ENCODE measurements at regions not wholly inside any gene's neighbourhood (a gene's known extent, or its start where the extent isn't known, plus 50 kb on each side); places are given as distances from the start of the nearest gene placed in this dataset.
"Not testable (repeated sequence)": the region's sequence is repeated elsewhere in the genome, so short reads cannot be mapped to it uniquely, and the experiment has no call there.

DNA sequence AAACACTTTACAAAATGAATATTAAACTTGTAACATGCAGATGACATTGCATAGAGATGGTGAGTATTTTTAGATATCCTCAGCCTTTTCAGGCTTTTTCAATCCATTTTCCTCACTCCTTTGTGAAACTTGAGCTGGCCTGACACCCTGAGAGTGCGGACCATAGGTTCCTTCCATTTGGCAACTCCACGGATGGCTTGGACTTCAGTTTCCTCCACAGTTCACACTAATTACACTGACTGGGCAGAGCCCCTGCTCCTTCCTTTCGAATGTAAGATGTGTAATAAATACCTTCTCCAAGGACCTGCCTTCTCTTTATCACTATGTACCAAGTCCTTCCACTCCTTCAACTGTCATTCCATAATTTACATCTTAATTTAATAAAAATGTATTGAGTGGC is 141.7 kb upstream of the LRIG1 start:
- no peak overlapping the region for H3K4me3 ChIP-seq (ENCODE audit: low read length)
- TF ChIP-seq, protein P1, sequence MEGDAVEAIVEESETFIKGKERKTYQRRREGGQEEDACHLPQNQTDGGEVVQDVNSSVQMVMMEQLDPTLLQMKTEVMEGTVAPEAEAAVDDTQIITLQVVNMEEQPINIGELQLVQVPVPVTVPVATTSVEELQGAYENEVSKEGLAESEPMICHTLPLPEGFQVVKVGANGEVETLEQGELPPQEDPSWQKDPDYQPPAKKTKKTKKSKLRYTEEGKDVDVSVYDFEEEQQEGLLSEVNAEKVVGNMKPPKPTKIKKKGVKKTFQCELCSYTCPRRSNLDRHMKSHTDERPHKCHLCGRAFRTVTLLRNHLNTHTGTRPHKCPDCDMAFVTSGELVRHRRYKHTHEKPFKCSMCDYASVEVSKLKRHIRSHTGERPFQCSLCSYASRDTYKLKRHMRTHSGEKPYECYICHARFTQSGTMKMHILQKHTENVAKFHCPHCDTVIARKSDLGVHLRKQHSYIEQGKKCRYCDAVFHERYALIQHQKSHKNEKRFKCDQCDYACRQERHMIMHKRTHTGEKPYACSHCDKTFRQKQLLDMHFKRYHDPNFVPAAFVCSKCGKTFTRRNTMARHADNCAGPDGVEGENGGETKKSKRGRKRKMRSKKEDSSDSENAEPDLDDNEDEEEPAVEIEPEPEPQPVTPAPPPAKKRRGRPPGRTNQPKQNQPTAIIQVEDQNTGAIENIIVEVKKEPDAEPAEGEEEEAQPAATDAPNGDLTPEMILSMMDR (IDR thresholded peaks at IDR 0.05; ENCODE audit: insufficient read depth, low read depth, low read length, missing control alignments), result no peak
- no peak for DNase-seq (ENCODE audit: low read depth)

DNA sequence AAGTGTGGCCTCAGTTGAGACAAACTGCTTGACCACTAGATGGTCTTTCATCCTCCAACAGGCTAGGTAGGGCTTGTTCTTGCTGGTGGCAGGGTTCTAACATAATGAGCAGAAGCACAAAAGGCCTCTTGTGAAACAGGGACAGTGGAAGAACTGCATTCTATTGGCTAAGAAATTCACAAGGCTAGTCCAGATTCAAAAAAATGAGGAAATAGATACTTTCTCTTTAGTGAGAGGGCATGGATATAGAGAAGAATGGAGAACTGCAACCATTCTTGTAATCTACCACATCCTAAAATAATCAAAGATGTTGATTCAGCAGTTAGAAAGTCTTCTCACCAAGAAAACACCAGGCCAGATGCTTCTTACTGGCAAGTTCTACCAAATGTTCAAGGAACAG is 143.7 kb upstream of the LRIG1 start:
- TF ChIP-seq, protein P1 (IDR thresholded peaks at IDR 0.05; ENCODE audit: insufficient read depth, low read depth, low read length, missing control alignments), result no peak
- DNase-seq (ENCODE audit: low read depth), result no peak
- H3K4me3 ChIP-seq (ENCODE audit: low read length), result no peak overlapping the region

DNA sequence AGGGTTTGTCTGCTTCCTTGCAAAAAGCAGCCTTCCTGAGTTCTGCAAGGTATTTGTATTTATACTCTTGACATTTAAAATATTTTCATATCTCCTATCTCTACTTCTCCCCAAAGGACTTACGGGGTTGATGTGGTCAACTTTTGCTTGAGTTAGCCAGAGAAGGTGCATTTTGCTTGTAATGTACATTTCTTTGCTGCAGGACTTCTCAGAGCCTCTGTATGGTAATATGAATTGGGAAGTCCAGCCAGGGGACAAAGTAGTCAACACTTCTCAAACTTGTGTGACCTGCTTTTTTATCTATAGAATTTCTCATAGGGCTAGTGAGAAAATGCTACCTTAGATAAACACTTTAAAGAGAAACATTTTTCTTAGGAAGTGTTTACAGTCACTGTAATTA is 148.2 kb upstream of the LRIG1 start:
- no peak overlapping the region for H3K4me3 ChIP-seq (ENCODE audit: low read length)
- no peak for DNase-seq (ENCODE audit: low read depth)
- TF ChIP-seq, protein P1 (IDR thresholded peaks at IDR 0.05; ENCODE audit: insufficient read depth, low read depth, low read length, missing control alignments), result no peak

DNA sequence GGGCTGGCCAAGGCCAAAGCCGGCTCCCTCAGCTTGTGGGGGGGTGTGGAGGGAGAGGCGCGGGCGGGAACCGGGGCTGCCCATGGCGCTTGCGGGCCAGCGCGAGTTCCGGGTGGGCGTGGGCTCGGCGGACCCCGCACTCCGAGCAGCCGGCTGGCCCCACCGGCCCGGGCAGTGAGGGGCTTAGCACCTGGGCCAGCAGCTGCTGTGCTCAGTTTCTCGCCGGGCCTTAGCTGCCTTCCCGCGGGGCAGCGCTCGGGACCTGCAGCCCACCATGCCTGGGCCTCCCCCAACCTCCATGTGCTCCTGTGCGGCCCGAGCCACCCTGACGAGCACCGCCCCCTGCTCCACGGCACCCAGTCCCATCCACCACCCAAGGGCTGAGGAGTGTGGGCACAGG is 150.7 kb upstream of the LRIG1 start:
- not testable (repeated sequence) for DNase-seq (ENCODE audit: low read depth)

DNA sequence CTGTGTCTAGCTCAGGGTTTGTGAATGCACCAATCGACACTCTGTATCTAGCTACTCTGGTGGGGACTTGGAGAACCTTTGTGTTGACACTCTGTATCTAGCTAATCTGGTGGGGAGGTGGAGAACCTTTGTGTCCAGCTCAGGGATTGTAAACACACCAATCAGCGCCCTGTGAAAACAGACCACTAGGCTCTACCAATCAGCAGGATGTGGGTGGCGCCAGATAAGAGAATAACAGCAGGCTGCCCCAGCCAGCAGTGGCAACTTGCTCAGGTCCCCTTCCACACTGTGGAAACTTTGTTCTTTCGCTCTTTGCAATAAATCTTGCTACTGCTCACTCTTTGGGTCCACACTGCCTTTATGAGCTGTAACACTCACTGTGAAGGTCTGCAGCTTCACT is 151.3 kb upstream of the LRIG1 start:
- H3K4me3 ChIP-seq (ENCODE audit: low read length); DNase-seq (ENCODE audit: low read depth): not testable (repeated sequence)

More for the DNA sequence above, 150.7 kb upstream of the LRIG1 start:
- H3K4me3 ChIP-seq (ENCODE audit: low read length), result not testable (repeated sequence)

DNA sequence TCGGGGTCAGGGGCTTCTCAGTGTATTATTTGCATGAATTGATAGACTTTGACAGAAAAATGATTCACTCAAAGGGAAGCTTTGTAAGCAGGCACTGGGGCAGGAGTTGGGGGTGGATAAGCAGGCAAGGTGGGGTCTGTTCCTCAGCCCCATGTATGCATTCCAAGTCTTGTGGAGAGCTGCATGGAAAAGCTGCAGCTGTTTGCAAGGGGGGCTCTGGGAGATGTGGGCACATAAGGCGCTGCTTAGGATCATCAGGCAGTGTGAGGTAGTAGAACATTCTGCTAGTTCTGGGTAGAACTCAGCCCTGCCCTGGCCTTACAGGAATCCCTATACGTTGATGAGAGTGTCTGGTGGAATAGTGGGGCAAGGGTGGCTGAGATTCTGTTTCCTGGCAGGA is 154.2 kb upstream of the LRIG1 start:
- DNase-seq (ENCODE audit: low read depth), result no peak
- H3K4me3 ChIP-seq (ENCODE audit: low read length), result no peak overlapping the region
- TF ChIP-seq, protein P1 (IDR thresholded peaks at IDR 0.05; ENCODE audit: insufficient read depth, low read depth, low read length, missing control alignments), result no peak

DNA sequence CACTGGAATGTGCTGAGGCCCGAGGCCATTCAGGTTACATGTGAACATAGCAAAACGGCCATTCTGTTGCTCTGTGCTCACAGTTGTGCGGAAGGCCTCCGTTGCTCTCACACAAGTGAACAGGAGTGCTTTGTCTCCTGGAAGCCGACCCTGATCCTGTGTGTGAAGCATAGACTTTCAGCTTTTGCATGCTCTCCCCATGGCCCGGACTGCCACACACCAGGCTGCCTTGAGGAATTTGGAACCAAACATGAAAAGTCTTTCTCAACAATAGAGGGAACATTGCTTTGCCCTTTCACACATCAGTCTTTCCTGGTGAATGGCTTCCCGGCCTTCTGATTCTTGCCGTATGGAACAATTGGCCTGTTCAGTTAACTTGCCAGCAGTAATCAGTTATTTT is 154.8 kb upstream of the LRIG1 start:
- DNase-seq (ENCODE audit: low read depth), result no peak
- H3K4me3 ChIP-seq (ENCODE audit: low read length), result no peak overlapping the region
- TF ChIP-seq, protein P1 (IDR thresholded peaks at IDR 0.05; ENCODE audit: insufficient read depth, low read depth, low read length, missing control alignments), result no peak

DNA sequence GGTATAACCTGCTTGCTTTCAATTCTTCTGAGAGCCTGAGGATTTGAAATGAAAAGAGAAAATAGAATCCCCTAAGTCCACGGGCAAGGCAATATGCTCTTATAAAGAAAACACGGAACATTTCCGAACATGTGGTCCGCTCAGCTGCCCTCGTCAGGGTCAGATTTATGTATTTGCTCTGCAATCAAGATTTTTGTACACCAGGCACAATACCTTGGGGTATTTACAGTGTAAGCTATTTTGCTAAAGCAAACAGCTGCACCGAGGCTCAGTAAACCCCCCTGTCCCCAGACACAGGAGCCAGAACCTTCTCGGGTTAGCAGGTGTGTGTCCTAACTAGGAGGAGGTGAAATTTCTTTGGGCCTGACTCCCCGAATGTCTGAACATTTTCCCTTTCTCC is 155.8 kb upstream of the LRIG1 start:
- TF ChIP-seq, protein P1 (IDR thresholded peaks at IDR 0.05; ENCODE audit: insufficient read depth, low read depth, low read length, missing control alignments), result no peak
- no peak overlapping the region for H3K4me3 ChIP-seq (ENCODE audit: low read length)
- DNase-seq (ENCODE audit: low read depth), result no peak
